Stomach (tissue), 4 donors: ENCODE measurements at regions not wholly inside any gene's neighbourhood (a gene's known extent, or its start where the extent isn't known, plus 50 kb on each side); places are given as distances from the start of the nearest gene placed in this dataset.

ENCODE experiments used
- EP300 ChIP-seq: sonication (generic); formaldehyde crosslinking; IDR thresholded peaks from one replicate; pipeline ENCODE4 v1.6.1; 2017; ENCODE audit warnings: antibody characterized with exemption
- POLR2A ChIP-seq, 4 donors: fragments of 450-650 bp; IDR thresholded peaks; one replicate each; pipeline ENCODE4 v1.6.1; 2016; ENCODE audit warnings: antibody characterized with exemption in 4 of 4, control low read depth in 2 of 4, mild to moderate bottlenecking in 1 of 4, moderate library complexity in 1 of 4
- POLR2AphosphoS5 ChIP-seq, 3 donors: sonication (generic); formaldehyde crosslinking; IDR thresholded peaks; one replicate each; pipeline ENCODE4 v1.6.1; 2016; ENCODE audit warnings: antibody characterized with exemption in 3 of 3
- TF ChIP-seq, protein P1 (sequence below), 7 experiments: fragments of 450-650 bp in 4 of 7; fragments of 200-600 bp in 3 of 7; sonication (generic) in 3 of 7; IDR thresholded peaks; one replicate each; pipeline ENCODE4 v1.5.1; 2016 to 2019; ENCODE audit warnings: antibody characterized with exemption in 7 of 7, control low read depth in 2 of 7, mild to moderate bottlenecking in 1 of 7

DNA sequence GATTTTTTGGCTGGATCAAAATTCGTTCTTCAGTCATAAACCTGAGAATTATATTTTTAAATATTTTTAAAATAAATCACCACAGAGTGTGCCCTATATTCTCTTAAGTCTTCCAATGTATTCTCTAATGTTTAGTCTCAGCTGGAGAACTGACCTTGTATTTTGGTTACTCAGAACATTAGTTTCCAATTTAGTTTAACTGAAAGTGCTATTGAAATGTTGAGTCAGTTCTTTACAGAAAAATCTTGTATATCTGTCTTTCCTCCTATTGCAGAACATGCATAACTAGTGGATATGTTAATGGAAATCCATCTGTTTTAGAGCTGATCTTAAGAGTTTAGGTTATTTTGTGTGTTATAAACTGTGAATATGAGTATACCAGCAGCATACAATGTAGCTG, 422.7 kb upstream of the IGFBP3 start:
- TF ChIP-seq EP300 = no peak
- TF ChIP-seq POLR2A (IDR thresholded peaks at IDR 0.05) = no peak
- TF ChIP-seq, protein P1, sequence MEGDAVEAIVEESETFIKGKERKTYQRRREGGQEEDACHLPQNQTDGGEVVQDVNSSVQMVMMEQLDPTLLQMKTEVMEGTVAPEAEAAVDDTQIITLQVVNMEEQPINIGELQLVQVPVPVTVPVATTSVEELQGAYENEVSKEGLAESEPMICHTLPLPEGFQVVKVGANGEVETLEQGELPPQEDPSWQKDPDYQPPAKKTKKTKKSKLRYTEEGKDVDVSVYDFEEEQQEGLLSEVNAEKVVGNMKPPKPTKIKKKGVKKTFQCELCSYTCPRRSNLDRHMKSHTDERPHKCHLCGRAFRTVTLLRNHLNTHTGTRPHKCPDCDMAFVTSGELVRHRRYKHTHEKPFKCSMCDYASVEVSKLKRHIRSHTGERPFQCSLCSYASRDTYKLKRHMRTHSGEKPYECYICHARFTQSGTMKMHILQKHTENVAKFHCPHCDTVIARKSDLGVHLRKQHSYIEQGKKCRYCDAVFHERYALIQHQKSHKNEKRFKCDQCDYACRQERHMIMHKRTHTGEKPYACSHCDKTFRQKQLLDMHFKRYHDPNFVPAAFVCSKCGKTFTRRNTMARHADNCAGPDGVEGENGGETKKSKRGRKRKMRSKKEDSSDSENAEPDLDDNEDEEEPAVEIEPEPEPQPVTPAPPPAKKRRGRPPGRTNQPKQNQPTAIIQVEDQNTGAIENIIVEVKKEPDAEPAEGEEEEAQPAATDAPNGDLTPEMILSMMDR (IDR thresholded peaks at IDR 0.05) = no peak
- TF ChIP-seq POLR2AphosphoS5 (IDR thresholded peaks at IDR 0.05) = no peak
